ENCODE measurements at regions not wholly inside any gene's neighbourhood (a gene's known extent, or its start where the extent isn't known, plus 50 kb on each side); places are given as distances from the start of the nearest gene placed in this dataset.

DNA sequence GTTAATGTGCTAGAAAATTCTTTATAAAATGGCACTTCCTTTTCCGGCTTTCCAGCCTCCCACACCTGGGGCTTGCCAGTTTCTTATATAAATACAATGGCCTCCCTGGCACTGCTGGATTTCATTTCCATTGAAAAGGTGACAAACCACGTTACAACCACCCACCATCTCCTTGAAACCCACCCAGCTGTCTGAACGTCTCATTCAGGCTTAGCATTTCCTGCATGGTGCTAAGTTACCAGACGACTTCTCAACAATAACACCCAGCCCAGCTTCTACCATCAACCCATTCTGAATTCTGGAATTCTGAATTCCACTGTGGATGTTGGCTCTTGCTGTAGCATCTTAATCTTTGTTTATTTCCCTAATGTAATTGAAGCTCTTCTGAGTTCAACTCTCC lies 499.8 kb upstream of the CELF2 start:
- no peak for DNase-seq (ENCODE audit: extremely low read depth in 1 of 11, low read depth in 9 of 11, low spot score in 4 of 11)

DNA sequence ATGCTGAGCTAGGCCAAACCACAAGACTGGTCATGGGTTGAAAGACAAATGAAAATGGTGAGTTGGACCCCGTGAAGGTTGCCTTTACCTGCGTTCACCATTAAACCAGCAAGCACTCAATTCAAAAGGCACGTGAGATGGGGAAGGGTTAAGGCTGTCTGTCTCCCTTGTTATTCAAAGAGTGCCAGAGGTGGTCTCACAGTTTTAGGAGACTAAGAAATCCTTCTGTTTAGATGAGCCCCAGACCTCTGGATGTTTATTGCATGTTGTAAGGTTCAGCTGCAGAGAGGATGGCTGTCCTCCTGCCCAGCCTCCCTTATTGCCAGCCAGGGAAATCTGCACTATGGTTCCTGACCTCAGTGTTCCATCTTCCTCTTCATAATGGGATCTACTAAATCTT lies 498.0 kb upstream of the CELF2 start:
- DNase-seq (ENCODE audit: extremely low read depth in 1 of 11, low read depth in 9 of 11, low spot score in 4 of 11): no peak

DNA sequence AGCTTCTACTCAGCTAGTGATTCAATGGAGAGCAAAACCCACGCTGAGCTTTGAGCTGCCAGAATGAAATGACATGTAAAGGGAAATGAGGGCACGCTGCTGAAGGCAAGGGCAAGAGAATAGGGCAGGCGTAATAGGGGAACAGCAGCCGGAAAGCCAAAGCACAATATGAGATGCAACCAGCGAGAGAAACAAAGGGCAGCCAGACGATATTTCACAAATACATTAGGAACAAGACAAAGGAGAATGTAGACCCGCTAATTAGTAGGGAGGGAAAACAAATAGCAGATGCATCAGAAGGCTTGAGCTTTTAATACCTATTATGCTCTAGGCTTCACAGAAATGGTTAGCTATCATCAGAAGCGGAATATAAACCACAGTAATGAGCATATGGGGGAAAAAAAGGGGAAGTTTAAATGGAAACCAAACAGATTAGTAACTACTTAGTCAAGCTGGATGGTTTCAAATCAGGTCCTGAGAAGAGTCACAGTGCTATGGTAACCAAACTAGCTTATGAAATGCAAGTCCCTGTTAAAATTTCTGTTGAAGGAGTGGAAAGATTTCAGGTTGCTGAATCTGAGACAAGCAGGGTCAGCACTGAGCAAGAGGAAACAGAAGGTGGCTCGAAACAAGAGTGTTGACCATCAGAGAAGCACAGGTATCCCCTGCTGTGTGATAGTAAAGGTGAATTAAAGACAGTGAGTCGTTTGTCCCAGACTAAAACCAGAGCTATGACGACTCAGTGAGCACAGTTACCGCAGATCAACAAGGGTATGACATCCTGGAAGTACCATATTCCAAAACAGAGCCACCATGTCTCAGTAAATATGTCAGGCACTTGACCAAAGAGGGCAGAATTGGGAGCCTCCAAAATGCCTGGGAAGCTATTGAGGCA lies 496.9 kb upstream of the CELF2 start:
- no peak for DNase-seq (ENCODE audit: extremely low read depth in 1 of 11, low read depth in 9 of 11, low spot score in 4 of 11)

DNA sequence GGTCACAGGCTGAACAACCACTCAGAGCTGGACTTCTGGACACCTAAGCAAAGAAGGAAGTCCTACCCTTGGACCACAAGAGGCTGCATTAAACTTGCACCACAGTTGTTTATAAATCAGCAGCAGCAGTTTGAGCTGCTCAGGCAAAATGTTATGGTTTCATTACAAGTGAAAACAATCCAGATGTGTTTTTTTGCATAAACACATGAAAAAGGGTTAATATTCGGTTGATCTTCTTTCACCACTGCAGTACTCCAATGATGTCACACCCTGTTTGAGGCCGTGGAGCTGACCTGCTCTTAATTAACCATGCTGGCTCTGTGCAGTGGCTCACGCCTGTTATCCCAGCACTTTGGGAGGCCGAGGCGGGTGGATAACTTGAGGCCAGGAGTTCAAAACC lies 490.8 kb upstream of the CELF2 start:
- DNase-seq (ENCODE audit: extremely low read depth in 1 of 11, low read depth in 9 of 11, low spot score in 4 of 11): no peak

DNA sequence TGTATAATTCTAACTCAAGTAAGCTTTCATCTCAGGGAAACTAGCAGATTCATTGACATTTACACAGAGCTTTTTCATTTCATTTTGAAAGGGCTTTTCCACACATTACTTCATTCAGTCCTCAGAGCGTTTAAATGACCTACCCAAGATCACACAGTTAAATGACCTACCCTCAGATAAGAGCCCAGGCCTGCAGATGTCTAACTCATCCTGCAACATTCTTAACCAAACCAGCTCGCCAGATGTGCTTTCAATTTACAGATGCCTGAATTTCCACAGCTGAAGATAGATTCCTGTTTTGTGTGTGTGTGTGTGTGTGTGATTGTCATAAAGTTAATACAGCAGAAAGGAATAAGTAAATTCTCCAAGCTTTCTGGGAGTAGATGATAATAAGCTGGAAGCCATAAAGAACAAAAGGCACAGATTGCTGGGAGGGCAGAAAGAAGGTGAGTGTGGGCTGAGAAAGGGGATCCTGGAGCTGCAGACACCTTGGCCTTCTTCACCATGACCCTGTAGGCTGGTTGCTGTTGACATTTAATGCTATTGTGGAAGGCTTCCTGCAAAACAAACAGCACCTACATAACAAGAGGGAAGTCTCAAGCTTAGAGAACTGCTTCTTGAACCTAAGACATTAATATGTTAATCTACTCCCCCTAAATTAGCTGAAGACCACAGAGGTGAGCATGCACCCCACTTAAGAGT lies 489.7 kb upstream of the CELF2 start:
- no peak for DNase-seq (ENCODE audit: extremely low read depth in 1 of 11, low read depth in 9 of 11, low spot score in 4 of 11)

DNA sequence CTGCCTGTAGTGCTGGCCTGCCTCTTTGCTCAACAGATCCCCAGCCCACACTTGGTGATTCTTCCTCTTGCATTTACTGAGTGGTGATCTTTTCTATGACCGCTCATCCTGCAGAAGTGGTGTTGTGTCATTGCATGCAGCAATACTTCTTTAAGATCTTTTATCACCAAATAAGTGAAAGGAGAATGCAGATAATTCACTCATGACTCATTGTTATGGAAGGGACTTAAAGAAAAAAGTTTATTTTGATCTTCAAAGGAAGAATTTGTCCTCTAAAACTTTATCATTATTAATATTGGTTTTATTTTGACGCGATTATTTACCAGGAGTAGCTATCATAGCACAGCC lies 489.1 kb upstream of the CELF2 start:
- DNase-seq (ENCODE audit: extremely low read depth in 1 of 11, low read depth in 9 of 11, low spot score in 4 of 11): no peak

DNA sequence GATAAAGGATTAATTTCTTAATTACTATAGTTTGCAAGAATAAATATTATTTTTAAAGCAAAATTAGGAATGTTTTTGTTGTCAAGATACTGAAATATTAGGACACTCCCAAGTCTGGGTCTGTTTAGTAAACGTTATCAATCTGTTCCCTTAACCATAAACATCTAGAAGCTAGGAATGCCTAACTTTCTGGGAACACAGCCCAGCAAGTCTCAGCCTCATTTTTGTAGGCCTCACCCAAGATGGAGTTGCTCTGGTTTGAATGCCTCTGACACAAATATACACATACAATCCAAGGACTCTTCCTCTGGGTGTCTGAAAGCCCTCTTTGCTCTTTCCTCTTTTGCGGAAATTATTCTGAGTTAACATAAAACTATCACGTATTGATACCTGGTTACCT lies 487.4 kb upstream of the CELF2 start:
- no peak for DNase-seq (ENCODE audit: extremely low read depth in 1 of 11, low read depth in 9 of 11, low spot score in 4 of 11)

DNA sequence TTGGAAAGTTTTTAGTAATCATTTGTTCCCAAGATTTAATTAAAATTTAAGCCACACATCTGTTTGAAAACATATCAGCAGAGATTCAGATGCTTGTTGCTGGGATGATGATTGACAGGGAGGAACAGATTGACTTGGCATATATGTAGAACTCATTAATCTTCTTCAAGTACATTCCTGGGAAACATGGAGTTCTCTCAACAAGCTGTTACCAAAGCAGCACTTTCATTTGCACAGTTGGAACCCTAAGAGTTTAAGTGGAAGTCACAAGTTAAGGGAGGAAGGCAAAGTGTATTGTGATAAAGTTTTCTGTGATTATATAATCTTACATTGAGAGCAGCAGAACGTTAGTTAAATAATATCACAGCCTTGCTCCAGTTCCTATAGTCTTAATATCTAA lies 485.4 kb upstream of the CELF2 start:
- DNase-seq (ENCODE audit: extremely low read depth in 1 of 11, low read depth in 9 of 11, low spot score in 4 of 11): no peak

DNA sequence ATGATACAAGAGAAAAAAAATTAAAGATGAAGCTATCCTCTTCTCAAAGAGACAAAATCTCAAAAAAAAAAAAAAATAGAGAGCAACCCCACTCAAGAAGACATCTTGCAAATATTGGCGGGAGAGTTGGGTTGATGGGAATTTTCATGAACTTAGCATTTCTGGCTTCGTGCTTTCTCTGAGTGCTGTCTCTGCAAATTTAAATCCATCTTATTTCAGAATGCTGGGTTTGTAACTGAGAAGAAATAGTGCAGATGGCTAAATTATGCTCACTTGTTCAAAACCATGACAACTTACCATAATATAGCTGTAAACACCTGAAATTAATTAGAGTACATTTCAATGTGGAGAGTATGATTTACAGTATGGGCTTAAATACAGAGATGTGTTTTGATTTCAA lies 484.8 kb upstream of the CELF2 start:
- DNase-seq (ENCODE audit: extremely low read depth in 1 of 11, low read depth in 9 of 11, low spot score in 4 of 11): no peak

DNA sequence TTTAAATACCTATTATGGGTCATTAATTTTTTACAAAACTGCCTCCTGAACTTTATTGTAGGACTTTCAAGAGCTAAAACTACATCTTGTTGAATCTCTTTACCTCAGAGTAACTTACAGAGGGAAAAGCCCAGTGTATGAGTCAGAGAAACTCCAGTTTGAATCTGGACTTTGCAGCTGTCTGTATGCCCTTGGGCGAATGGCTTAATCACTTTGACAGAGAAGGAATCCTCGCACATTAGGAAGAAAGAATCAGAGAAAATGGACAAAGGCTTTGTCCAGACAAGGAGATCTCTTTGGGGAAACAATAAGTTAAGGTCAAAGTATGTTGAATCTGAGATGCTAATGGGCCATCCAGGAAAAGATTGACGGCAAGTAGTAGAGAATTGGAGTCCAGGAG lies 484.2 kb upstream of the CELF2 start:
- DNase-seq (ENCODE audit: extremely low read depth in 1 of 11, low read depth in 9 of 11, low spot score in 4 of 11): no peak

DNA sequence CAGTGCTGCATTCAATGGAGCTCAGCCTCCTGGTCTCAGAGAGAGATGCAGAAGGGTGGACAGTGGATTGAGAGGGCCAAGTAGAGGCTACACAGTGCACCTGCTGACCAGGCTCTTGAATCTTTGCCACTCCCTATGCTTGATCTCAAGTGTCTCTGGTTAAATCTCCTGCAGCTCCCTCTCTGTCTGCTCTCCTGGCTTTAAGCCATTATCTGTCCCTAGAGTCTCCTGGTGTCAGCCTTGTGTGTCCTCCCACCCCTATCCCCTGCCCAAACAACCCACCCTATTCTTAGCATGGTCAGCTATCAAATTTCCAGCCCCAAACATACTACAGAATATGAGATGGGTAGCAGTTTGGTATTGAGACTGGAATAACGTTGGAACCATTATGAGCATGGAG lies 479.3 kb upstream of the CELF2 start:
- DNase-seq (ENCODE audit: extremely low read depth in 1 of 11, low read depth in 9 of 11, low spot score in 4 of 11): no peak

DNA sequence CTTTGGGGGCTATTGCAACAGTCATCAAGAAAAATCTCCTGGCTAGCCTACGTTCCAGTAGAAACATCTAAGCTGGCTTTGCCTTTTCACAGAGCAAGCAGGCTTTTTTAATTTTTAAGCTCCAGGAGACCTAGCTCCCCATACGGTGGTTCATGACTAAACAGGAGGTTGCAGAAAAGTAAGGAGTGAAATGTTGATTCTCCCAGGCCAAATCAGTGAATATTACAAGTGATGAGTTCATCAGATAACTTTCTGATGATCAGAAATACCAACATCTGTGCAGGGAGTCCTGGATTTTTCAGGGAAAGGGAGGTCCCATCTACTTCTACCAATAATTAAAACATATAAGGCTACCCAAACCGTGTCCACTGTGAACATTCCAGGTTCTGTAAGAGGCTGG lies 477.3 kb upstream of the CELF2 start:
- no peak for DNase-seq (ENCODE audit: extremely low read depth in 1 of 11, low read depth in 9 of 11, low spot score in 4 of 11)

DNA sequence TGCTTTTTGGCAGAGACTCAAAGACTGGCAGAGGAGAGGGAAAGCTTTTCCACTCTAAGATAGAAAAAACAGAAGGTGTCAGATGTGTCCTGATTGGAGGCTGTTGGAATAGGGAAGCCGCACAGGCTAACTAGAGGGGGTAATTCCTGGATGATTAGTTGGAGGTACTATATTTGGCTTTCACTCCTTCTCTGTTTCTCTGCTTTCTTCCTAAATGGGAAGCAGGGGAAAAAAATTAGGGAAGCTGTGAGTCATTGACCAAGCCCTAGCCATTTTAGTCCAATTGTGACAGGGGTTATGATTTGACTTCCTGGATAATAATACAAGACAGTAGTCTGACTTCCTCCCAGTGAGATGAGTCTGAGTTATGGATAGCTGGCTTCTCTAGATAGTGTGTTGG lies 475.2 kb upstream of the CELF2 start:
- no peak for DNase-seq (ENCODE audit: extremely low read depth in 1 of 11, low read depth in 9 of 11, low spot score in 4 of 11)

DNA sequence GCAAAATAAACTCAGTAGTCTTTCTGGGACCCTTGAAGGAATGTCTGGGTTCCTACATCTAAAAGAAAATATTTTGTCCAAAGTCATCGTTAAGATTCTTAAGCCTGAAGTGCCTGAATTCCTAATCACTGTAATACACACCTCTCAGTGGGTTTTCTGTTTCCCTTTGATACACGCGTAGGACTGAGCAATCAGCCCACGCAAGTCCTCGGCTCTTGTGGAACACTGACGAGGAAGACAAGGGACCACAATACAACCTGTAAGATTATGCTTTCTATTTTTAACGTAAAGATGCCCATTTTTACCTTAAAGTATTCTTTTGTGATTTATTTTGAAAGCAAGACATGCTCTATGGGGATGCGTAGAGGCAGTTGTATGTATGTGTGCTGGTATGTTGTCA lies 472.8 kb upstream of the CELF2 start:
- DNase-seq (ENCODE audit: extremely low read depth in 1 of 11, low read depth in 9 of 11, low spot score in 4 of 11): no peak

DNA sequence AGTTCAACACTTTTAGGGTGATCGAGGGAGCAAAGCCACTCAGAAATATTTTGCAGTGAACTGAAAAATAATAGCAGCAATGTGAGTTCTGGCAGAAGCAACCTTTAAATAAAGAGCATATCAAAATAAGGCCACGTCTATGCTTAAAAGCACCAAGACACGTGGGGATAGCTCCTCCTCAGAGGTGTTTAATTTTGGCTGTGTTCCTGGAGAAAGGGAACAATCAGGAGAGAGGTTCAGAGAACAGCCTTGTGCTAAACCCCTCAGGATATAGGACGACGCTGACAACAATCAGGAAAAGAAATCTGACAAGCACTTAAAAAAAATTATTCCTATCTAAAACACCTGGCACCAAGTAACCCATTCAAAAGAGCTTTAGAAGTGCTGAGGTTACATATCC lies 471.9 kb upstream of the CELF2 start:
- DNase-seq (ENCODE audit: extremely low read depth in 1 of 11, low read depth in 9 of 11, low spot score in 4 of 11): no peak

DNA sequence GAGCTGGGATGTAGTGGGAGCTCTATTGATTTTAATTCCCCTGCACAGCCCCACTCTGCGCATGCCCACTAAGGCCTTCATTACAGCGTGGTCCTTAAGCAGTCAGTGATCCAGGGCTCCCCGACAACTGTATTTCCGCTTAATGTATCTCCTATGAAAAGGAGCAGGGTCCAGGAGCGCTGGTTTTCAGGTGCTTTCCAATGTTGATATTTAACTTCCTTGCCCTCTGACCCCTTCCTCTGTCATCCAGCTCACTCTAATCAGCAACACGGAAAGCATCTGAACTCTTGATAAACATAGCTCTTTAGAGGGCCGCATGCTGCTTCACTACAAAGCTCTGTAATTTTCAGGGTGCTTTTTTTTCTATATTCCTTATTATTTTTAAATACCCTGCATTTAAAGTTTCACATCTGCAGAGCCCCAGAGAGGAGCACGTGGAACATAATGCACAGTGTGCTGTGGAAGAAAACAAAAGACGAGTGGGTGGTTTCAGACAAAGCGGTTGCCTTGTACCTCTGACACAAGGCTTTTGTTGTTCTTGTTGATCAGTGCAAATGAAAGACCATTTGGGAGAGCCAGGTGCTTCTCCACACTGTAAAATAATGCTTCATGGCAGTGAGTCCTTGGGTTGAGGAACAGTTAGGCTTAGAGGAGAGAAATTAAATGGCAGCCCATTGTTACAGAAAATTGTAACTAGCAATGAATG lies 465.9 kb upstream of the CELF2 start:
- DNase-seq (ENCODE audit: extremely low read depth in 1 of 11, low read depth in 9 of 11, low spot score in 4 of 11): peak in 1 of 11 donors; percentile 24

DNA sequence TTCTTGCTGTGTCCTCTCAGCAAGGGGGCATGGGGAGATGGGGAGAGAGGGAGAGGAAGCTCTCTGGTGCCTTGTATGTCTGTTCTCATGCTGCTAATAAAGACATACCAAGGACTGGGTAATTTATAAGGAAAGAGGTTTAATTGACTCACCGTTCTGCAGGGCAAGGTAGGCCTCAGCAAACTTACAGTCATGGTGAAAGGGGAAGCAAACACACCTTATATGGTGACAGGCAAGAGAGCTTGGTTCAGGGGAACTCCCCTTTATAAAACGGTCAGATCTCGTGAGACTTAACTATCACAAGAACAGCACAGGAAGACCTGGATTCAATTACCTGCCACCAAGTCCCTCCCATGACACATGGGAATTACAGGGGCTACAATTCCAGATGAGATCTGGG lies 464.7 kb upstream of the CELF2 start:
- no peak for DNase-seq (ENCODE audit: extremely low read depth in 1 of 11, low read depth in 9 of 11, low spot score in 4 of 11)

DNA sequence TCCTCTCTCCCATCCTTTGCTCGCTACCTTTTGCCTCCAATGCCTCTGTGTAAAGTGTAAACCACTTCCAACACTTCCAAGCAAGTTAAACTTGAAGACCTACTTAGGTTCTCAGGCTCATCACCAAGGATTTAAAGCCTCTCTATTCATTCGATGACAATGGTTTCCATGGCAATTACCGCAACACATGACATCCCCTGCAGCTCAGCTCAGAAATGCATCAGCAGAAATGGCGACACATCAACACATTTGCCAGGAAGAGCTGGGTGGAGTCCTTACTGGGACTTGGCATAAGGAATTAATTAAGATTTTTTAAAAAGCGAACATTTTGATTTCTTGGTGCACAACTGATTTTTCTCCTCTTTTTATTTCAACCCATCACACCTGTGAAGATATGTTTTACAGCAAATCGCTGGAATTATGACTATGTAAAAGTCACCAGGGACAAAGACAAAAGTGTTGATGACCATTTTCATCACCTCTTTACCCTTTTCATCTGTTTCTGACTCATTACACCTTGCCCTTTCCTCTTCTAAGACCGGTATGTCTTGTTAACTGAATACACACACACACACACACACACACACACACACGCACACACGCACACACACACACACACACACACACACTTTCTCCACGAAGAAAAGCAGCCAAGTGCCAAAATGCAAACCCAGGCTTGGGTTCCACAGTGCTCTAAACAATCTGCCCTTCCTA lies 453.4 kb upstream of the CELF2 start:
- no peak for DNase-seq (ENCODE audit: extremely low read depth in 1 of 11, low read depth in 9 of 11, low spot score in 4 of 11)

DNA sequence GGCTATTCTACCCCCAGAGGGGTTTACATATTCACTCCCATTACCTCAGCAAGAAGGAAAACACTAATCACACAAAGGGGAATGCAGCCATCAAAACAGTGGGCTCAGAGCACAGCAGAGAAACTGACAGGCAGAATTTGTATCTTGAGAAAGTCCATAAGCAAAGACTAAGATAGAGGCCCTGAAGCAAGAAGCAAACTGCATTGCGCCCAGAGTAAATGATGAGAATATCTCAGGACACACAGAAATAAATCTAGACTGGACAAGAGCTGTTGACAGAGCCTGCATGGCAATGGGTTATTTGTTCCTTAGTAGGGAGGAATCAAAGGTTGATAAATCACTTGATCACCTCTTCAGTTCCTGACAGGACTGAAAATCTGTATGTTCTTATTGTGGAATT lies 440.7 kb upstream of the CELF2 start:
- no peak for DNase-seq (ENCODE audit: extremely low read depth in 1 of 11, low read depth in 9 of 11, low spot score in 4 of 11)

DNA sequence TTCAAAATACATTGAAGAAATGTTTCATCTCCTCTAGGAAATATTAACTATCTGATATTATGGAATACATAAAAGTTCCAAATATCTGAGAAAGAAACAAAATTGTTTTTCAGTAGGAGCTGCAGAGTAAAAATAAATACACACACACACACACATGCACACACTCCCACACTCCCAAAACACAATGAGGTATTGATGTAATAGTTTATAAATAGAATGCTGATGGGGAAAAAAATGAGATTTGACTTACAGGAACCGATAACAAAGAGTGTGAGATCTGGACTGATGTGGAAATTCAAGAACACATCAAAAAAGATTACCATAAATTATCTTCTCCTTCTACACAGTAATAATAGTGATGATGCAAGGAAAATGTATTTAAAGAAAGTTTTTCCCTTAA lies 438.0 kb upstream of the CELF2 start:
- DNase-seq (ENCODE audit: extremely low read depth in 1 of 11, low read depth in 9 of 11, low spot score in 4 of 11): no peak

Measured in renal cortex interstitium (tissue), 11 donors.